ENCODE measurements at regions not wholly inside any gene's neighbourhood (a gene's known extent, or its start where the extent isn't known, plus 50 kb on each side); places are given as distances from the start of the nearest gene placed in this dataset.

GRCh38 chr7:25500393-25500921 lies 272.2 kb upstream of the NPVF start:
- DNase-seq (ENCODE audit: low spot score), result no peak
- no peaks in the 10 kb centered on the region for H3K36me3 Mint-ChIP-seq (ENCODE audit: low read depth, unreplicated experiment)
- H3K27me3 Mint-ChIP-seq (ENCODE audit: unreplicated experiment), result no peaks in the 10 kb centered on the region
- no peak for TF ChIP-seq CTCF (IDR thresholded peaks at IDR 0.05; ENCODE audit: unreplicated experiment)
- no peak overlapping the region for H3K4me3 Mint-ChIP-seq (ENCODE audit: unreplicated experiment)
- no peaks in the 10 kb centered on the region for H3K9me3 Mint-ChIP-seq (ENCODE audit: unreplicated experiment)
- peaks cover 13% of the 10 kb centered on the region for H3K4me1 Mint-ChIP-seq (ENCODE audit: unreplicated experiment)
- no peak overlapping the region for H3K27ac Mint-ChIP-seq (ENCODE audit: unreplicated experiment)

DNA sequence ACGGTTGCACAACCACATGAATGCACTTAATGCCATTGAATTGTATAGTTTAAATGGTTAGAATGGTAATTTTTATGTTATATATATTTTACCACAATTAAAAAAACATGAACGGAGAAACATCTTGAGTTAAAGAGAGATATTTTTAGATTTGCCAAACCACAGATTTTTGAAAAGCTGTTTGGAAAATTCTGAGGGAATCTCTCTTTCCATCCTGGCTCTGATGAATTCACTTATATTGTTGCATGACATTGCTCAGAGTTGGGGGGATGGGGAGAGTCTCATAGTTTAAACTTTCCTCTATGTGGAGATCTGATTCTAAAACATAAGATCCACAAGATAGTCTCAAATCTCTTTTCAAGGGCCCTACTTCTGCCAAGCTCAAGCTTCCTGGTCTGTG lies 275.0 kb upstream of the NPVF start:
- no peak overlapping the region for H3K4me3 Mint-ChIP-seq (ENCODE audit: unreplicated experiment)
- H3K9me3 Mint-ChIP-seq (ENCODE audit: unreplicated experiment), result no peaks in the 10 kb centered on the region
- H3K4me1 Mint-ChIP-seq (ENCODE audit: unreplicated experiment), result no peaks in the 10 kb centered on the region
- no peak for DNase-seq (ENCODE audit: low spot score)
- no peaks in the 10 kb centered on the region for H3K27me3 Mint-ChIP-seq (ENCODE audit: unreplicated experiment)
- no peak for TF ChIP-seq CTCF (IDR thresholded peaks at IDR 0.05; ENCODE audit: unreplicated experiment)
- no peak overlapping the region for H3K27ac Mint-ChIP-seq (ENCODE audit: unreplicated experiment)
- H3K36me3 Mint-ChIP-seq (ENCODE audit: low read depth, unreplicated experiment), result no peaks in the 10 kb centered on the region

DNA sequence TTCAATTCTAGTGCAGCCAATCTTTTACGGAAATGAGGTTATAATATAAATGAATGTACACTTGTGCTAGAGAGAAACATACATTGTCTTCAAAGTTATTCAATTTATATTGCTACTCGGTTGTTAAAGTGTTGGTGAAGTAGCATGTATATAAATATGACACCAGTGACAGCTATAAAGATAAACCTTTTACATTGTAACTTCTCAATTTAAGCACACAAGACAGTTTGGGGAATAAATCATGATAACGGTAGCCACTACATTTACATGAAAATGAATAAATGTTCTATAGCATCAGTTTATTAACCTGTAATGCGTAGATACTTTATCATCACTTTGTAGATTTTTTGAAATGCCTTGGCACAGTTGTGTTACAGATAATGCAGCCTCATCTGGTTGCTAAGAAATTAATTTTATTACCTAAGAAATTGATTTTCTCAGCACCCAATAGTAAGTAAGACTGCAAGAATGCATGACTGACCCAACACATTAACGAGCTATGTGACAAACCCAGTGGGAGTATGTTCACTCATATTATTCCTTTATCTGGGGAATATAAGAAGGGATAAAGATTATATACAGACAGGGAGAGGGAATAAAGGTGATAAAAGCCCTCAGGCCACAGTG lies 283.9 kb upstream of the NPVF start:
- TF ChIP-seq CTCF (IDR thresholded peaks at IDR 0.05; ENCODE audit: unreplicated experiment), result no peak
- no peak overlapping the region for H3K4me3 Mint-ChIP-seq (ENCODE audit: unreplicated experiment)
- DNase-seq (ENCODE audit: low spot score), result no peak
- H3K27ac Mint-ChIP-seq (ENCODE audit: unreplicated experiment), result no peak overlapping the region
- no peaks in the 10 kb centered on the region for H3K36me3 Mint-ChIP-seq (ENCODE audit: low read depth, unreplicated experiment)
- peaks cover 2% of the 10 kb centered on the region for H3K27me3 Mint-ChIP-seq (ENCODE audit: unreplicated experiment)
- H3K9me3 Mint-ChIP-seq (ENCODE audit: unreplicated experiment), result no peaks in the 10 kb centered on the region
- H3K4me1 Mint-ChIP-seq (ENCODE audit: unreplicated experiment), result no peaks in the 10 kb centered on the region

GRCh38 chr7:25515633-25516275 lies 287.5 kb upstream of the NPVF start:
- DNase-seq (ENCODE audit: low spot score), result no peak
- H3K4me3 Mint-ChIP-seq (ENCODE audit: unreplicated experiment), result no peak overlapping the region
- no peak for TF ChIP-seq CTCF (IDR thresholded peaks at IDR 0.05; ENCODE audit: unreplicated experiment)
- peaks cover 4% of the 10 kb centered on the region for H3K27me3 Mint-ChIP-seq (ENCODE audit: unreplicated experiment)
- H3K36me3 Mint-ChIP-seq (ENCODE audit: low read depth, unreplicated experiment), result no peaks in the 10 kb centered on the region
- peaks cover 11% of the 10 kb centered on the region for H3K4me1 Mint-ChIP-seq (ENCODE audit: unreplicated experiment)
- H3K9me3 Mint-ChIP-seq (ENCODE audit: unreplicated experiment), result no peaks in the 10 kb centered on the region
- H3K27ac Mint-ChIP-seq (ENCODE audit: unreplicated experiment), result no peak overlapping the region

DNA sequence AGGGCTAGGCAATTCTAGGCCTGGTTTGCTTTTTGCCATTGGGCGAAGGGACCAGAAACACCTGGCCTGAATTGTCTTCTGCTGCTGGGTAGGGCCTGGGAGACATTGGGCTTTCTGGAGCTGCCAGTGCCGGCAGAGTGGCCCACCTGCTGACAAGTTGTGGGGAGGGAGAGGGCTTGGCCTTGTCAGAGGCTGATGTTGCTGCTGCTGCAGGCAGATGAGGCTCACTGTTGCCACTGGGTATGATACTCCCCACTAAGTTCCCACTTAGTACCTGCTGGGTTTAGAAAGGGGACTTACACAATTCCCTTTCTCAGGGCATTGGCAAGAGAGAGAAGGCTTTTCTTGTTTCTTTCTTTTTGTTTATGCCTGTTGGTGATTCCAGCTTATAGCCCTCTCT lies 289.6 kb upstream of the NPVF start:
- Mint-ChIP-seq H3K27me3 (ENCODE audit: unreplicated experiment) (peaks cover 7% of the 10 kb centered on the region), H3K4me3 (ENCODE audit: unreplicated experiment) (no peak overlapping the region), H3K4me1 (ENCODE audit: unreplicated experiment) (peaks cover 21% of the 10 kb centered on the region), H3K9me3 (ENCODE audit: unreplicated experiment) (no peaks in the 10 kb centered on the region), H3K36me3 (ENCODE audit: low read depth, unreplicated experiment) (no peaks in the 10 kb centered on the region), H3K27ac (ENCODE audit: unreplicated experiment) (no peak overlapping the region)
- no peak for TF ChIP-seq CTCF (IDR thresholded peaks at IDR 0.05; ENCODE audit: unreplicated experiment)
- no peak for DNase-seq (ENCODE audit: low spot score)
